22Rv1 (cell line): ENCODE measurements at regions not wholly inside any gene's neighbourhood (a gene's known extent, or its start where the extent isn't known, plus 50 kb on each side); places are given as distances from the start of the nearest gene placed in this dataset.

ENCODE experiments used
- CTCF ChIP-seq: fragments of 450-650 bp; IDR thresholded peaks from 2 replicates; pipeline ENCODE4 v1.5.1; 2017; ENCODE audit warnings: mild to moderate bottlenecking
- ZFX ChIP-seq: fragments of 450-650 bp; IDR thresholded peaks from 2 replicates; pipeline ENCODE4 v1.6.1; 2017; ENCODE audit warnings: antibody characterized with exemption, borderline replicate concordance

- TF ChIP-seq CTCF: no peak
- no peak for TF ChIP-seq ZFX
Observed at GRCh38 chr7:17015598-17016031, 133.8 kb upstream of the AGR3 start.
